Middle frontal gyrus (tissue), 1 donor: ENCODE measurements at regions not wholly inside any gene's neighbourhood (a gene's known extent, or its start where the extent isn't known, plus 50 kb on each side); places are given as distances from the start of the nearest gene placed in this dataset.

Source experiments
- DNase-seq: peaks from one replicate; pipeline ENCODE4 v3.0.0-alpha.2; 2015; ENCODE audit warnings: low spot score; ENCODE audit errors: extremely low spot score

DNA sequence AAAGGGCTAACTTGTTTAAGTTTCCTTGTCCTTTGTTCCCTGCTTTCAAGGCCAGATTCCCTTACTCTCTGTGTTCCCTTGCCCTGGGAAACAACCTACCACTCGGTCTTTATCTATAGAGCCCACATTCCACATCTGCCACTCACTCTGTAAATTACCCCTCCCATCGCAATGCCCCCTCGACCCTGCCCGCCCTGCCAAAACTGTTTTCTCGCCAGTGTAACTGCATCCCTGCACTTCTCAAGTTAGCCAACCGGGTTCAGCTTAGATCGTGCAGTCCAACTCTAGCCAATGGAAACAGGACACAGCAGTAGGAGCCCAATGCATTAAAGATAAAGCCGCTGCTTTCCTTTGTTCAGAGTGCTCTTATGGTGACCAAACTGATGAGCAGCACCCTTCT is 263.6 kb downstream of the TBL1XR1 start:
- no peak for DNase-seq

DNA sequence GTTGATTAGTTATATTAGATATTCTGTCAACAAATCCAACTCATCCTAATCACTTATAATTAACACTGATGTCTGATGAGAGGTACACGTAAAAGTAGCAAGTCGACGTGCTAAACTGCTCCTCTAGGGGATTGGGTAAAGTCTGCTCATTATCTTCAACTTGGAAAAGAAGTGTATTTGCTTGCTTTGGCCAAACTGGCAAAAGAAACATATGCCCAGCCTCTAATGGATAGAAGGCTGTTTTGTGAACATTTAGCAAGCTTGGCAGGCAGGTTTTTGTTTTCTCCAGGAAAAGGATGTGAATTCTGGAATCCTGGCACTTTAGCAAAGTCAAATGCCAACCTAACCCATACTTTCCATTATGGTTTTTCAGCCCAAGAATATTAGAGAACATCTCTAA is 264.8 kb downstream of the TBL1XR1 start:
- no peak for DNase-seq

DNA sequence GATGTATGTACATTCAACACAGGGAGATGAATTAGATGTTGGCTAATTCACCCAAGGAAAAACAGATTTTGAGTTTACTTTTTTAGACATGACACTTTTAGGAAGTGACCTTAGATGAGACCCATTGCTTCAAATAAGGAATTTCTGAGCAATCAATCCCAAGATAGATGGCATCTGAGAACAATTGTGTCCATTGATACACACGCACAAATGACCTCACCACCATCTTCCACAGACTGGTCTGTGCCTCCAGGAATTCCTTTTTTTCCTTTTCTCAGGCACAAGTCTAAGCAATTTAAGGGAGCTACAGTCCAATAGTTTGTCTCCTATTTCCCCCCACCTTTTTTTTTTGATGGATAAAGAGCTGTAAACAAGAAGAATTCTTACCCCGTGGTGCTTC is 265.3 kb downstream of the TBL1XR1 start:
- no peak for DNase-seq

DNA sequence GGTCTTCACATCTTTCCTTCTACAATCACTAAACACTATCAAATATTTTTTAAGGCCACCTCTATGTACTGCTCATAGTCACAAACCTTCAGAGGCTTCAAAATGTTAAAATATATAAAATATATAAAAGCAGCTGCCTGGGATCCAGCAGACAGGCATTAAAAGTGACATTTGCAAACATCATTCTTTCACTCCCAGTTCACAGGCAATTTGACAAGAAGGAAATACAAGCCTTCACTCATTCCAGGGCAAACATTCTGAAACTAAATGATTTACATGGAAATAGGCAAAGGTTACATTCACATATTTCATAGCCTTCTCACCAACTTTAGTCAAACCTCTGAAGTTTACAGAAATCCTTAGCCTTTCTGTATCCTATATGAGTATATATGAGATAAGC is 266.3 kb downstream of the TBL1XR1 start:
- DNase-seq = no peak

DNA sequence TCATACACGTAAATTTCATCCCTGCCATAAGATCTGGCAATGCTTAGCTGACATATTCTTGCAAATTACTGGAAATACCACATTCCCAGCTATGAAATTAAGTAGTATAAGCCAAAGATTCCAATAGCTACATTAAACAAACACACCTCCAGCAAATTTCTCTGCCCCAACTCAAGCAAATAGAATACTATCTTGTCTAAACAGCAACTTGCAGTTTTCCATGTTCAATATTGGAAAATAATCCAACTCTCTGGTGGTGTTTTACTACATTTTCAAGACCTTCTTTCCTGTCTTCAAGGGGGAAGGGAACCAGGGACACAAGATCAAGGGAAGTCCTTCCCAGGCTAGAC is 268.7 kb downstream of the TBL1XR1 start:
- DNase-seq = no peak

DNA sequence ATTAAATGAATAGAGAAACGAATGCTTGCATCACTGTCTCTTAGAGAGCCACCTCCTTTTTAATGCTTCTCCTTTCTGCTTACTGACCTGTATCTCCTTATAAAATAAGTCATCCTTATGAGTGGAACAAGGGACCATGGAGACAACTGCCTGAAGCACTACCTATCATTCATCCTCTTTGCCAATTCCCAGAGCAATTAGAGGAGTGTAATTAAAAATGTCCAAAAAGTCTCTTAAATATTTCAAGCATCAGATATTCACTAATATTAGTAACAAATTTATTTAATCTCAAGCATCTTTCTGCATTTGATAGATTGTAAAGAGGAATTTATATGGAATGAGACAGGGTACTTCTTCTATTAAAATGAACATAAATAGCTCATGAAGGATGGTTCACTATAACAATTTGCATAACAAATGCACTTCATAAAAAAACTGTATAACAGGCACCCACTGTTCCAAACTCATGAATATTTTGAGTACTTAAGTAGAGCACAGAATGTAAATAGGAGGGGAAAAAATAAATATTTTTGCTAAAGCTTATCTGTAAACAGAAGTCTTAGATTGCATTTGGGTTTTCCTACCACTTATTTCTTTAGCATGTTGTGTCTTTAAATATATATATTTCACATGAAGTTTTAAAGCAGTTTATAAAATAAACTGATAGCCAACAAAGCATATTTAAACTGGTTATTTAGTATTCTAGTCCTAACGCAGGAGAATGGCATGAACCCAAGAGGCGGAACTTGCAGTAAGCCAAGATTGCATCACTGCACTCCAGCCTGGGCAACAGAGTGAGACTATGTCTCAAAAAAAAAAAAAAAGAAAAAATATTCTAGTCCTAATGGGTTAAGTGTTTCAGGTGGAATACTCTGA is 269.3 kb downstream of the TBL1XR1 start:
- no peak for DNase-seq

DNA sequence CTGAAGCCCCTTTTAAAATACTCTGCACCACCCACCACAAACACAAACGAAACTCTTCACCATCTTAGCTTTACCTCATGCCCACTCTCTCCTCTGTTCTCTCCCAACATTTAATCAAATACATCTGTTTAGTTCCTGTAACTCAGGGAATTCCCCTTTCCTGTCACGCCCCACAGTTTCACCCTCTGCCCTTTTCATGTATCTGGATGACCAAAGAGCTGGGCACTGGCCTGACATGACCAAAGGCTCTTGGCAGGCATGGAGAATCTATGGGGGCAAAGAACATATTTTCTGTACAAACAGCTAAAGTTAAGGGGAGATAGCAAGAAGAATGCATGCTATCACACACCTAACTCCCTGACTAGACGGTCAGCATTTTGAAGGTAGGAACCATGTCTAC is 270.0 kb downstream of the TBL1XR1 start:
- DNase-seq = no peak

DNA sequence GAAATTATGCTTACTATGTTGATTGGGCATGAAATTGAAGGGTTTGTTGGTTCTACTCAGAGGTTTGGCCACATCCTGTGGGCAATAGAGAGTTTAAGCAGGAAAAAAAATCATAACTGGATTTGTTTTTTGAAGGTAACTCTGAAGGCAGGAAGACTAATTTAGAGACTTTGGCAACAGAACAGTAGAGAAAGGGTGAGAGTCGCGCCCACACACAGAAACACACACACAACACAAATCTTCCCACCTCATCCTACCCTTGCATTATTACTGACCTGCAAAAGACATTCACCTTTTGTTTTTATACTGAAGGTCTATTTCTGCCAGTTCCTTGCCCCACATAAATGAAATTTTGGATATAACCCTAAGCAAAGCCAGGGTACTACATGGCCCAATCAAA is 270.6 kb downstream of the TBL1XR1 start:
- no peak for DNase-seq

DNA sequence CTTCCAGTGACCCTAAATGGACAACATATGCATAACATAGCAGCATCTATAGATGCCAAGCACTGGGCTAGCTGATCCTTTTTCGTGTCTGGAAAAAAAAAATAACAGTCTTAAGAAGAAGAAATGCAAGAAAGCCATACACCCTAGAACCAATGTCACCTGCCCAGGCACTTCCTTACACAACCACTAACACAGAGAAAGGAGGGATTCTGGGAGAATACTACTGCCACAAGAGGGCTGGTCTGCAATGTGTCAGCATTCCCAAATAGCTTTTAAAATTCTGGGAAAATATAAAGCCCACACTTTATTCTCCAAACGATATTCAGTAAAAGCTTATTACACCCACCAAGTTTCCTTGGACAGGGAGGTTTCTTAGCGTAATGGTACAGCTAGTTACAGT is 271.2 kb downstream of the TBL1XR1 start:
- no peak for DNase-seq

DNA sequence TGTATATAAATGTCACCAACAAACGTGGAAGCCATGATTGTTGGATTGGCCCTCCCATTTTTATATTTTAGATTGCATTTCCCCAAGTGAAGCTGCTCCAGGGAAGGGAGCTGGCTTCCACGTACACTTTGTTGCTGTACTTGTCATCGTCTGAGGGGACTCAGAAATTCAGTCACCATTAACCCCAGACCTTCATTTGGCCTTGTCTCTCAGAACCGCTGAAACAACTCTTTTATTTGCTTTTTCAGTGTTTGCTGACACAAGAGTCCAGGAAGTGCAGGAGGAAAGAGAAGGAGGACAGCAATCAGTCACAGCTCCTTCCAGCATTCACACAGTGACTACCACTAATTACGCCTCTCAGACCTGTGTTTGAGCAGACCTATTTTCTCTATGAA is 276.5 kb downstream of the TBL1XR1 start:
- DNase-seq = no peak

DNA sequence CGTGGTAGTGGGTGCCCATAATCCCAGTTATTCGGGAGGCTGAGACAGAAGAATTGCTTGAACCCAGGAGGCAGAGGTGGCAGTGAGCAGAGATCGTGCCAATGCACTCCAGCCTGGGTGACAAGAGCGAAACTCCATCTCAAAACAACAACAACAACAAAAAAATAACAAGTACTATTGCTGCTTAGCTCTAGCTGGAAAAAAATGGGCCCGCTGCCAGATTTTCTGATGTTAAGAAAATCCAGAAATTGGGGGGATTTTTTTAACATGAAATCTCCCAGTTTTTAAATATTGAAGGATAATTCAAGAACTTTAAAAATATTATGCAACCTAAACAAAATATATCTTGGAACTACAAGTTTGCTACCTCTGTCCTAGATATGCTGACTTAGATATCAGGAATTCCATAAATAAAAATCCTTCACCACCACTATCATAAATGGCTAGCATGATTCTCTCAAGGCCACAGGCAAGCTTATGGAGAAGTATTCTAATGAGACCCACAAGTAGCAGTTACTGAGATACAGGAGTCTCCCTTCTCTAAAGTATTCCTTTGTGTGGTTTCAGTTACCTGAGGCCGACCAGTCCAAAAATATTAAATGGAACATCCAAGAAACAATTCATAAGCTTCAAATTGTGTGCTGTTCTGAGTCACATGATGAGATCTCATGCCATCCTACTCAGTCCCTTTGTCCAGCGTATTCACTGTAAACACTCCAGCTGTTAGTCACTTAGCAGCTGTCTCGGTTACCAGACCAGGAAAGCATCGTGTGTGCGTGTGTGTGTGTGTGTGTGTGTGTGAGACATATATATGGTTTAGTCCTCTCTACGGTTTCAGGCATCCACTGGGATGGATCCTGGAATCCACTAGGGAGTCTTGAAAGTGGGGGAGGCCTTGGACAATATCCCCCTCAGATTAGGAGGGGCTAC is 277.2 kb downstream of the TBL1XR1 start:
- DNase-seq = no peak

DNA sequence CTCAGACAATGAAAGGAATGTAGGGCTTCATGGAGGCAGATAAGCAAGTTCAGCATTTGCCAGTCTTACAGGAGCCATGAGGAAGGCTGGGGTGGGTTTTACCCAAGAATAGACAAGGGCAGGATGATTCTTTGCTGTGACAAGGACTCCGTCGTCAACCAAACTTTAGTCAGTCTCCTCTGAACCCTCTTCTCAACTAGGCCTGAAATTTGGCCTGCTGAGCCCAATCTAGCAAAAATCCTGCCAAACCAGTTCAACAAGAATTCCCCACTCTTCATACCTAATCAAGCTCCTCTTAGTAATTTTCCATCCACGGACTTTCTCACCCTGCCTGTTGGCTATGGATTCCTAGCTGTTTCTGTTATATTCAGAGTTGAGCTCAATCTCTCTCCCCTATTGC is 280.5 kb downstream of the TBL1XR1 start:
- DNase-seq = no peak

DNA sequence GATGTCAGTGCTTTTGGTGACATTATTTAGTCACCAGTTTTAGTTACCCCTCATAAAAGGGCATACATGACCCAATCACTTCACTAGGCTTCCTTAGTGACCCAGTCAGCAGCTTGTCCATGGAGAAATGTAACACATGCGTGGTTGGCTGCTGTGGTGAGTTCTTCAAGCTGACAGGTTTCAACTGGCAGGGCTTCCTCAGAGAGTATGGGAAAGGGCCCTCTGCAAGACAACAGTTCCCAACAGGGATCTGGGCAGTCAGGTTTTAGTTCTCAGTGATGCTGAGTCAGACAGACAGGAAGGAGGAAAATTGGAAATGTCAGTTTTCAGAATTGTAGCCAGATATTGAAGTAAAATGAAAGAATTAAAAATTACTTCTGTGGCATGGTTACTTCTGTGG is 282.5 kb downstream of the TBL1XR1 start:
- DNase-seq = no peak

DNA sequence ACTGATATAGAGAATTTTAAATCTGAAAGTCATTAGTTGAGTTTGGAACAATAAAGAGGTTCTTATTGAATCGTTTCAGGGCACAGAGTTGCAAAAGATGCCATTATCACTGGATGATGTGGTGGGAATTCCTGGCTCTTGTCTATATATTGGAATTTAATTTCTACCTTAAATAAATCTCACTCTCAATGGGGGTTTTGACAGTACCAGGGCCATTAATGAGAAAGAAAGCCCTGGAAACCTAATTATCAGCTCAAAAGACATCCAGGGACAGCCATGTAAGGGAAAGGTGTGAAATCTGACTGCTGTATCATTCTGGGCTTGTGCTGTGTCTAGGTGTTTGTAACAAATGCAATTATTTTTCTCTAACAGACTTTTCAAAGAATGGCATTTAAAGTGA is 285.7 kb downstream of the TBL1XR1 start:
- DNase-seq = no peak

DNA sequence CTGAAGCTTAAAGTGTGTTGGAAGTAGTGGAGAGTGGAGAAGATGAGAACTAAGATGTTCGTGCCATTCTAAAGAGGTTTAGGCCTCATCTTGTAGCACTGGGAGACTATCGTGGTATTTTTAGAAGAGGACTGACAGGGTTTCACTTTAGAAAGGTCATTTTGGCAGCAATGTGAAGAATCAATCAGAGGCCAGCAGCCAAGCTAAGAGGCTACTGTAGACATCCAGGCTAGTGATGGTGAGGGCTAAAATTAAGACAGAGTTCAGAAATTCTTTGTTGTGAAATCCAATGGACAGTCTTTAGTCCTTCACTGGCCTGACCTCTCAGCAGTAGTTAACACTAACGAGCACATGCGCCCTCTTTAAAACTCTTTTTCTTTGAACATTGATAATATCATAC is 288.2 kb downstream of the TBL1XR1 start:
- no peak for DNase-seq

DNA sequence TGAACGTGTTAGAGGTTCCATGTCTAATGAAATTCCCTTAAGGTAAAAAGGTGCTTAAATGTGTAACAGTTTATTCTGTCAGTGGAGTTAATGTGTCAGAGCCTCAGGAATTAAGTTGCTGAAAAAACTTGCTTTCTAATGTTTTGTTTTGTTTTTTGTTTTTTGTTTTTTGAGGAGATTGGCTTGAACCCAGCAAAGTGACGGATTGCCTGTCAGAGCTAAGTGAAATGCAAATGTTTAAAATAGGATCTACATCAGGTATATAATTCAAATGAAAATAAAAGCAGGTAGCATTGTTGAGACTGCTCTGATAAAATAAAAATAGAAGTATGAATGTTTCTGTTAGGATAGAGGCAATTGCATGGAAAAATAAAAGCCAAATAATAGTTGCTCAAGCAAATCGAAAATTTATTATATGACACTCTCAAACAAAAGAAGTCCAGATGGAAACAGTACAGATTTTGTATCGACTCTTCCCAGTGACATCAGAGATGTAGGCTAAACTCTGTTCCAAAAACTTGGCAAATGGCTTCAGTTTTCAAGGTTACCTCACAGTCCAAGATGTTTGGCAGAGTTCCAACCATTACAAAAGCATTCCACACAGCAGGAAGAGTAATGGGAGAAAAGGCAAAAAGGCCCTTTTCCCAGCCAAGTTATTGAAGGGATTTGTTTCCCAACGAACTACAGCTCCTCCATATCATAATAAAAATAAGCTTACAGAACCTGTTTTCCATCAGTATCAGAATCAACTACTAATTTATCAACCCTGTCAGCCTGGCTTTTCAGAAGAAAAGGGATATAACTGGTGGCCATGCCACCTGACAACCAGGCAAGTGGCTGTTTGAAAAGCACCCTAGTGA is 291.0 kb downstream of the TBL1XR1 start:
- no peak for DNase-seq

DNA sequence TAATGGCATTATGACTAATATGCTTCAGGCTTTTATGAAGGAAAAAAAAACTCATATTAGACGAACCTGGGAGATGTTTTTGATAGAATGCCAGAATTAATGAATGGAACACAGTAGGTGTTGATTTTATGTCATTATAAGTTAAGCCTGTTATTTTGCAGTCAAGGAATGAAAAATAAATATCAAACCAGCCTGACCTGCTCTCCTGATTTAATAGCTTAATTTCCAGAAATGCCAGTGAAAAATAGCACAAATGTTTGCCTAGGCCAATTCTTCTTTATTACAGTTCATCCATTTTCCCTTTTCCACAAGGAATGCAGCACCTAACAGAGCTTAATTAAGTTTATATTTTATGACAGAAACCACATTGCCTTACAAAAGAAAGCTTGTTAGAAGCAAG is 292.0 kb downstream of the TBL1XR1 start:
- DNase-seq = no peak

DNA sequence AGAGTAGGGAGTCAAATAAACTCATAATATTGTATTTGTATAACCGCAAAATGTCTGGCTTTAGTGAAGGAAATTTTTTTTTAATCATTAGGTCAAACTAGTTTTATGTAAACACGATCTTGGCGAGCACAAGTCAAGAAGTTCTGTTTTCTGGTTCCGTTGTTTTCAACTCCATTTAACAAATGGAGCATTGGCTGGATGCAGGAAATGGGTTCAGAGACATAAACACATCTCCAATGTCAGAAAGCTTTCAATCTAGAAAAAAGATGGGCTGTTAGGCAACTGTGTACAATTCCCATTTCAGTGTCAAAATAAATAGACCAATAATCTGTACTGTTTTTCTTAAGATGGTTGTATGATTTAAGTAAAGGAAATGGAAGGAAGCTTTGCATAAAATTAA is 292.8 kb downstream of the TBL1XR1 start:
- no peak for DNase-seq

DNA sequence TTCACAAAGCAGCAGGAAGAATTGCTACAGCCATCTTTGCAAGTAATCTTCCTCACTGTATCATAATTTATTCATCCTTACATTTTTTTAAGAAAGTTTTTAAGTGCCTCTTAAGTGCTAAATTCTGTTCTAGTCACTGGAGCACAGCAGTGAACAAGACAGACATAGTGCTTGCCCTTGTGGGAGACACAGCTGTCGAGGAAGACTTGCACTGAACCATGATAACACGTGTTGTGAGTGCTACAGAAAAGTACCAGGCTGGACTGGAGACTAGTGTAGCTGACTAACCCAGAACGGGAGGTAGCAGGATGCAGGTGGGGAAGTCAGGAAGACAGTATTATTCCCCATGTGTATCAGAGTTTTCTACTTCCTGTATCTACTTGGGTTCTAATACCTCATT is 300.6 kb downstream of the TBL1XR1 start:
- no peak for DNase-seq

DNA sequence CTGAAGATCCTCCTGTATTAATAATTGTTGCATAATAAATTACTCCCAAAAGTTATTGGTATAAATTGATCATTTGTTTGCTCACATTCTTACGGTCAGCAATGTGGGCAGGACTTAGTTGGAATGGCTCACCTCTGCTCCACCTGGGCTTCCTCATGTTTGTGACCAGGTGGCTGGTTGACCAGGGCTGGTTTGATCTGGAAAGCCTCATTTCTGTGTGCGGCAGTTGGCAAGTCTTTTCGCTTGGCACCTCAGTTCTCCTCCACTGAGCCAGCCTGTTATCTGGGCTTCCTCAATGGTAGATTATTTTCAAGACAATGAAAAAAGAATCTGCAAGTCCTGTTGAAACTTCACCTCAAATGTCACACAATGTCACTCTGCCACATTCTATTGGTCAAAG is 301.1 kb downstream of the TBL1XR1 start:
- DNase-seq = no peak

DNA sequence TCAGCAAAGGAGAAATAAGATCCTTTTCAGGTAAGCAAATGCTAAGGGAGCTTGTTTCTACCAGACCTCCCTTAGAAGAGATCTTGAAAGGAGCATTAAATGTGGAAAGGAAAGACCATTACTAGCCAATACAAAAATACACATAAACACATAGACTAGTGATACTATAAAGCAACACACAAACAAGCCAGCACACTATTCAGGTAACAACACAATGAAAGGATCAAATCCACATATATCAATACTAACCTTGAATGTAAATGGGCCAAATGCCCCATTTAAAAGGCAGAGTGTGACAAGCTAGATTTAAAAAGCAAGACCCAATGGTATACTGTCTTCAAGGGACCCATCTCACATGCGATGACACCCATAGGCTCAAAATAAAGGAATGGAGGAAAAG is 317.6 kb downstream of the TBL1XR1 start:
- no peak for DNase-seq

DNA sequence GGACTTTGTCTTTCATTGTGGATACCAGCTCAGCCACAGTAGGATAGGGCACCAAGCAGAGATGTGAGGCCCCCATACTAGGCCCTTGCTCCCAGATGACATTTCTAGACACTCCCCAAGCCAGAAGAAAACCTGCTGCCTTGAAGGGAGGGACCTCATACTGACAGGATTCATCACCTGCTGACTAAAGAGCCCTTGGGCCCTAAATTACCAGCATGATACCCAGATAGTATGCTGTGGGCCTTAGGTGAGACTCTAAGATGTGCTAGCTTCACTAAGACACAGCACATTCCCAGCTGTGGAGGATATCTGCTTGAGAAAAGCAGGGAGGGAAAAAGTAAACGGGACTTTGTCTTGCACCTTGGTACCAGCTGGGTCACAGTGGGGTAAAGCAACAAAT is 324.0 kb downstream of the TBL1XR1 start:
- DNase-seq = no peak
